Smooth muscle cell (in vitro differentiated cells): ENCODE measurements at regions not wholly inside any gene's neighbourhood (a gene's known extent, or its start where the extent isn't known, plus 50 kb on each side); places are given as distances from the start of the nearest gene placed in this dataset.

Source experiments
- DNase-seq: peaks from one replicate; lab custom pipeline; 2025; ENCODE audit not compliant: unreplicated experiment; lab: John Stamatoyannopoulos, UW
- H2AFZ ChIP-seq: fragments of 200-600 bp; sonication (generic); 2 replicates; pipeline ENCODE4 v1.6.0; 2016; ENCODE audit warnings: antibody characterized with exemption, low read depth, mild to moderate bottlenecking
- H3F3A ChIP-seq: fragments of 200-600 bp; sonication (generic); 2 replicates; pipeline ENCODE4 v1.6.0; 2017; ENCODE audit warnings: antibody characterized with exemption, low read depth
- H3K27ac ChIP-seq: fragments of 200-600 bp; sonication (generic); 2 replicates; pipeline ENCODE4 v1.5.1; 2016; ENCODE audit warnings: low read depth, mild to moderate bottlenecking
- H3K27me3 ChIP-seq: fragments of 200-600 bp; sonication (generic); 2 replicates; pipeline ENCODE4 v1.6.1; 2016; ENCODE audit warnings: low read depth, mild to moderate bottlenecking
- H3K36me3 ChIP-seq: fragments of 200-600 bp; sonication (generic); 2 replicates; pipeline ENCODE4 v1.5.1; 2016; ENCODE audit warnings: low read depth
- H3K4me1 ChIP-seq: fragments of 200-600 bp; sonication (generic); 2 replicates; pipeline ENCODE4 v1.5.1; 2016; ENCODE audit warnings: low read depth
- H3K4me2 ChIP-seq: fragments of 200-600 bp; sonication (generic); 2 replicates; pipeline ENCODE4 v1.6.0; 2016; ENCODE audit warnings: mild to moderate bottlenecking
- H3K4me3 ChIP-seq: fragments of 200-600 bp; sonication (generic); 2 replicates; pipeline ENCODE4 v1.5.1; 2016; ENCODE audit warnings: mild to moderate bottlenecking
- H3K79me2 ChIP-seq: fragments of 200-600 bp; sonication (generic); 2 replicates; pipeline ENCODE4 v1.6.0; 2016; ENCODE audit warnings: low read depth, mild to moderate bottlenecking
- H3K9ac ChIP-seq: fragments of 200-600 bp; sonication (generic); 2 replicates; pipeline ENCODE4 v1.6.0; 2016; ENCODE audit warnings: low read depth
- H3K9me3 ChIP-seq: fragments of 200-600 bp; sonication (generic); replicated peaks from 2 replicates; pipeline ENCODE4 v1.5.1; 2016; ENCODE audit warnings: low read depth
- H4K20me1 ChIP-seq: fragments of 200-600 bp; sonication (generic); 2 replicates; pipeline ENCODE4 v1.6.0; 2016; ENCODE audit warnings: low read depth
- CTCF ChIP-seq: fragments of 200-600 bp; sonication (generic); IDR thresholded peaks from 2 replicates; pipeline ENCODE4 v1.5.1; 2017; ENCODE audit warnings: borderline replicate concordance, mild to moderate bottlenecking, antibody characterized with exemption; ENCODE audit not compliant: insufficient read depth, poor library complexity, severe bottlenecking
- WGBS: methylation state at CpG from one replicate; pipeline ENCODE4 v1.1.7; 2016; ENCODE audit warnings: low lambda C conversion rate; 5-methylcytosine and 5-hydroxymethylcytosine counted together

GRCh38 chr6:170035044-170035443 lies 255.8 kb downstream of the DLL1 start:
- no peak for DNase-seq
- Histone ChIP-seq H3K9ac (no peak overlapping the region), H3K27ac (no peak overlapping the region), H3F3A (no peaks in the 10 kb centered on the region), H3K27me3 (no peaks in the 10 kb centered on the region), H3K36me3 (no peaks in the 10 kb centered on the region), H3K4me2 (no peak overlapping the region), H3K9me3 (no peaks in the 10 kb centered on the region), H4K20me1 (no peaks in the 10 kb centered on the region), H2AFZ (no peak overlapping the region), H3K4me1 (no peaks in the 10 kb centered on the region), H3K4me3 (no peak overlapping the region), H3K79me2 (no peaks in the 10 kb centered on the region)
- no peak for TF ChIP-seq CTCF
- 95% methylated on average over 3 of the region's 3 CpGs for WGBS

GRCh38 chr6:170034294-170034693 lies 256.6 kb downstream of the DLL1 start:
- Histone ChIP-seq H3K9ac (no peak overlapping the region), H3K27me3 (no peaks in the 10 kb centered on the region), H3K4me3 (no peak overlapping the region), H3K4me1 (no peaks in the 10 kb centered on the region), H3K27ac (no peak overlapping the region), H3F3A (no peaks in the 10 kb centered on the region), H4K20me1 (no peaks in the 10 kb centered on the region), H3K9me3 (no peaks in the 10 kb centered on the region), H2AFZ (no peak overlapping the region), H3K4me2 (no peak overlapping the region), H3K79me2 (no peaks in the 10 kb centered on the region), H3K36me3 (no peaks in the 10 kb centered on the region)
- DNase-seq, result no peak
- no peak for TF ChIP-seq CTCF
- 90% methylated on average over 12 of the region's 12 CpGs for WGBS

GRCh38 chr6:170033666-170034065 lies 257.2 kb downstream of the DLL1 start:
- no peak for DNase-seq

More at GRCh38 chr6:170033666-170034065, 257.2 kb downstream of the DLL1 start:
- no peaks in the 10 kb centered on the region for H3K79me2 ChIP-seq
- no peaks in the 10 kb centered on the region for H4K20me1 ChIP-seq
- H3K4me2 ChIP-seq, result no peak overlapping the region
- TF ChIP-seq CTCF, result no peak
- no peaks in the 10 kb centered on the region for H3K4me1 ChIP-seq
- H3K36me3 ChIP-seq, result no peaks in the 10 kb centered on the region
- H2AFZ ChIP-seq, result no peak overlapping the region
- H3K27me3 ChIP-seq, result no peaks in the 10 kb centered on the region
- H3F3A ChIP-seq, result no peaks in the 10 kb centered on the region
- 97% methylated on average over 4 of the region's 4 CpGs for WGBS
- H3K4me3 ChIP-seq, result no peak overlapping the region
- H3K9ac ChIP-seq, result no peak overlapping the region
- H3K27ac ChIP-seq, result no peak overlapping the region
- no peaks in the 10 kb centered on the region for H3K9me3 ChIP-seq
